ENCODE measurements at regions not wholly inside any gene's neighbourhood (a gene's known extent, or its start where the extent isn't known, plus 50 kb on each side); places are given as distances from the start of the nearest gene placed in this dataset.

GRCh38 chr12:13691598-13691997 lies 289.8 kb downstream of the GRIN2B start:
- no peak for TF ChIP-seq CTCF (IDR thresholded peaks at IDR 0.05; ENCODE audit: insufficient read depth, low read length, missing control alignments)
- H3K4me3 ChIP-seq (ENCODE audit: low read depth, low read length) = no peak overlapping the region
- DNase-seq (ENCODE audit: low read depth, low spot score) = no peak
- ChIA-PET POLR2A (no interaction called here), CTCF (no interaction called here)

- CTCF ChIA-PET = no interaction called here
- no peak for DNase-seq (ENCODE audit: low read depth, low spot score)
- TF ChIP-seq CTCF (IDR thresholded peaks at IDR 0.05; ENCODE audit: insufficient read depth, low read length, missing control alignments) = no peak
- POLR2A ChIA-PET = no interaction called here
- H3K4me3 ChIP-seq (ENCODE audit: low read depth, low read length) = no peak overlapping the region
Observed at GRCh38 chr12:13687633-13688032, 293.8 kb downstream of the GRIN2B start.

GRCh38 chr12:13686260-13686659 lies 295.1 kb downstream of the GRIN2B start:
- no peak overlapping the region for H3K4me3 ChIP-seq (ENCODE audit: low read depth, low read length)
- DNase-seq (ENCODE audit: low read depth, low spot score) = no peak
- ChIA-PET CTCF (no interaction called here), POLR2A (no interaction called here)
- no peak for TF ChIP-seq CTCF (IDR thresholded peaks at IDR 0.05; ENCODE audit: insufficient read depth, low read length, missing control alignments)

GRCh38 chr12:13680916-13681315 lies 300.5 kb downstream of the GRIN2B start:
- ChIA-PET CTCF (interaction anchor here (1.2 kb wide), 1 partner anchor 425 kb away, joined by 3 read pairs; no protein-coding TSS in a partner anchor), POLR2A (no interaction called here)
- no peak for DNase-seq (ENCODE audit: low read depth, low spot score)
- TF ChIP-seq CTCF (IDR thresholded peaks at IDR 0.05; ENCODE audit: insufficient read depth, low read length, missing control alignments) = no peak
- no peak overlapping the region for H3K4me3 ChIP-seq (ENCODE audit: low read depth, low read length)

- no peak overlapping the region for H3K4me3 ChIP-seq (ENCODE audit: low read depth, low read length)
- no peak for TF ChIP-seq CTCF (IDR thresholded peaks at IDR 0.05; ENCODE audit: insufficient read depth, low read length, missing control alignments)
- no peak for DNase-seq (ENCODE audit: low read depth, low spot score)
- ChIA-PET POLR2A (no interaction called here), CTCF (no interaction called here)
Observed at GRCh38 chr12:13676880-13677279, 304.5 kb downstream of the GRIN2B start.

- TF ChIP-seq CTCF (IDR thresholded peaks at IDR 0.05; ENCODE audit: insufficient read depth, low read length, missing control alignments) = no peak
- ChIA-PET POLR2A (no interaction called here), CTCF (no interaction called here)
- DNase-seq (ENCODE audit: low read depth, low spot score) = no peak
- H3K4me3 ChIP-seq (ENCODE audit: low read depth, low read length) = no peak overlapping the region
Observed at GRCh38 chr12:13670285-13670866, 311.0 kb downstream of the GRIN2B start.
